GM12865 (cell line): ENCODE measurements at regions not wholly inside any gene's neighbourhood (a gene's known extent, or its start where the extent isn't known, plus 50 kb on each side); places are given as distances from the start of the nearest gene placed in this dataset.

Experiments
- DNase-seq: peaks from one replicate; pipeline ENCODE4 v3.0.0; 2010; ENCODE audit warnings: low read depth
- H3K4me3 ChIP-seq: 2 replicates; pipeline ENCODE4 v1.5.1; 2011; ENCODE audit warnings: mild to moderate bottlenecking, low read depth, low read length, control low read depth
- TF ChIP-seq, protein P1 (sequence below): IDR thresholded peaks from 2 replicates; pipeline ENCODE4 v1.5.1; 2011; ENCODE audit warnings: low read length, control low read depth, low read depth, inconsistent platforms; ENCODE audit not compliant: insufficient read depth; ENCODE audit errors: missing control alignments

- DNase-seq, result no peak
- H3K4me3 ChIP-seq, result no peak overlapping the region
- TF ChIP-seq, protein P1, sequence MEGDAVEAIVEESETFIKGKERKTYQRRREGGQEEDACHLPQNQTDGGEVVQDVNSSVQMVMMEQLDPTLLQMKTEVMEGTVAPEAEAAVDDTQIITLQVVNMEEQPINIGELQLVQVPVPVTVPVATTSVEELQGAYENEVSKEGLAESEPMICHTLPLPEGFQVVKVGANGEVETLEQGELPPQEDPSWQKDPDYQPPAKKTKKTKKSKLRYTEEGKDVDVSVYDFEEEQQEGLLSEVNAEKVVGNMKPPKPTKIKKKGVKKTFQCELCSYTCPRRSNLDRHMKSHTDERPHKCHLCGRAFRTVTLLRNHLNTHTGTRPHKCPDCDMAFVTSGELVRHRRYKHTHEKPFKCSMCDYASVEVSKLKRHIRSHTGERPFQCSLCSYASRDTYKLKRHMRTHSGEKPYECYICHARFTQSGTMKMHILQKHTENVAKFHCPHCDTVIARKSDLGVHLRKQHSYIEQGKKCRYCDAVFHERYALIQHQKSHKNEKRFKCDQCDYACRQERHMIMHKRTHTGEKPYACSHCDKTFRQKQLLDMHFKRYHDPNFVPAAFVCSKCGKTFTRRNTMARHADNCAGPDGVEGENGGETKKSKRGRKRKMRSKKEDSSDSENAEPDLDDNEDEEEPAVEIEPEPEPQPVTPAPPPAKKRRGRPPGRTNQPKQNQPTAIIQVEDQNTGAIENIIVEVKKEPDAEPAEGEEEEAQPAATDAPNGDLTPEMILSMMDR, result no peak
Observed at GRCh38 chr17:77829843-77830799, 128.4 kb upstream of the TNRC6C start.

DNA sequence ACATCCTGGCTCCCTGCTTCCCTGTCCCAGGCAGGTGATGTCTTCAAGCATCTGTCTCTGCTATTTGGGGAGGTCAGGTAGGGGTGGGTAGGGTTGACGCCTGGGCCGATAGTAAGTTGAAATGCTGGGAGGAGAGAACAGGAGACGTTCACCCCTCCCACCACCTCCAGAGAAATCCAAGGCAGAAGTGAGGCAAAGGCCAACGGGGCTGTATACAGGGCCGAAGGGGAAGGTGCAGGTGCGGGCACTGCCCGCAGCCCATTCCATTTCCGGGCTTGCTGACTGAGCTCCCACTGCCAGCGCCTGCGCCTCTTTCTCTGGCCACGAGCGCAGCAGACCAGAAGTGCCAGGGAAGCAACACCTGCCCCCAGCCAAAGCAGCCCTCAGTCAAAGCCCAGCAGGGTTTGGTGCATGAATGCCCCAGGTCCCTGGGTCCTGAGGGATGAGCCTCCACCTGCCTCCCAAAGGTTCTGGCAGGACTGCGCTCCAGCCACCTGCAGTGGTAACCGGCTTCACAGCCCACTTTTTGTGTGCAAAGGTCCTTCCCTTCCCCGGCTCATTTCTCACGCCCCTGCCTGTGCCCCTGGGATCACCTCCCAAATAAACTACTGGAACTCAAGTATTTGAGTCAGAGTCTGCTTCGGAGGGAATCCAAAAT, 127.6 kb upstream of the TNRC6C start:
- H3K4me3 ChIP-seq, result no peak overlapping the region
- TF ChIP-seq, protein P1, result no peak
- DNase-seq, result no peak

DNA sequence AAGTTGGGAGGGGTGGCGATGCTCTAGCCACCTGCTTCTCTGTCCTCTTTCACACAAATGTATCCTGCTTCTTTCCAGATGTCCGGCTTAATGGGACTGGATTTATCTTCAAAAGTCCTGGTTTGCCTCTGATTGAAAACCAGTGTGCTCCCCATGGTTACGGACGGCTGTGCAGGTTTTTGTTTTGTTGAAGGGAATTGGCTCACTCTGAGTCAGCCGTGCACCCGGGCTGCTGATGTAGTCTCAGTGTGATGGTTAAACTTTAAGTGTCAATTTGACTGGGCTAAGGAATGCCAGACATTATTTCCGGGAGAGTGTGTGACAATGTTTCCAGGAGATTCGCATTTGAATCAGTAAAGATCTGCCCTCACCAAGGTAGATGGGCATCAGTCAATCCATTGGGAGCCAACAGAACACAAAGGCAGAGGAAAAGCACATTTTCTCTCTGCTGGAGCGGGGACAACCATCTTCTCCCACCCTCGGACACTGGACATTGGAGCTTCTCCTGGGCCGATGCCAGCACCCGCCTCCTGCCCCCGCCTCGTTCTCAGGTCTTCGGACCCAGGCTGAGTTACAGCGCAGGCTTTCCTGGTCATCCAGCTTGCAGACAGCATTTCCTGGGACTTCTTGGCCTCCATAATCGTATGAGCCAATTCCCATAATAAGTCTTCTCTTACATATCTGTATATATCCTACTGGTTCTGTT, 126.9 kb upstream of the TNRC6C start:
- no peak for DNase-seq

GRCh38 chr17:77832180-77832560, 126.3 kb upstream of the TNRC6C start:
- TF ChIP-seq, protein P1, result no peak
- no peak overlapping the region for H3K4me3 ChIP-seq
- no peak for DNase-seq

More for the DNA sequence above, 126.9 kb upstream of the TNRC6C start:
- no peak overlapping the region for H3K4me3 ChIP-seq
- TF ChIP-seq, protein P1, result no peak

DNA sequence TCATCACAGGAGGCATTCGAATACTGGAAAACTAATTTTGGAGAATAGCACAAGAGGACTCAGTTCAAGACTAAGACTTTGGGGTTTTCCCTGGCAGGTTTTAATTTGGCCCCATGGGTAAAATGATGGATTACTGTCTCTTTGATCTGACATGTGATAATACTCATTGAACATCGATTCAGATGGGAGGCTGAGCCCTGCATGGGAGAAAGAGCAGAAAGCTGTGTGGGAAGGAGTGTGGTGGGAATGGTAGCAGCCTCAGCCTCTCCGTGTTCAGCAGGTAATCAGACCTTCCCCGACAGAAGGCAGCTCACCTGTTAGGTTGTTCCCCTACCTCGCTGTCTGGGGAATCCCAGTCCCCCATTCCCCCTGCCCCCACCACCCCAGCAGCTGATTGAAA, 124.7 kb upstream of the TNRC6C start:
- TF ChIP-seq, protein P1, result no peak
- DNase-seq, result no peak
- no peak overlapping the region for H3K4me3 ChIP-seq

- DNase-seq, result peak; percentile 59
- TF ChIP-seq, protein P1, result no peak
- no peak overlapping the region for H3K4me3 ChIP-seq
Observed at GRCh38 chr17:77834170-77835115, 124.1 kb upstream of the TNRC6C start.
